Ovary (tissue), 3 donors: ENCODE measurements at regions not wholly inside any gene's neighbourhood (a gene's known extent, or its start where the extent isn't known, plus 50 kb on each side); places are given as distances from the start of the nearest gene placed in this dataset.

Source experiments
- CTCF ChIP-seq, 3 donors: fragments of 450-650 bp in 2 of 3; fragments of 200-600 bp in 1 of 3; IDR thresholded peaks; one replicate each; pipeline versions ENCODE4 v1.5.1 to v1.8.0; 2016 to 2022; ENCODE audit warnings: antibody characterized with exemption in 3 of 3, mild to moderate bottlenecking in 1 of 3
- EP300 ChIP-seq: sonication (generic); formaldehyde crosslinking; IDR thresholded peaks from one replicate; pipeline ENCODE4 v1.6.1; 2017; ENCODE audit warnings: antibody characterized with exemption
- POLR2A ChIP-seq: fragments of 450-650 bp; IDR thresholded peaks from one replicate; pipeline ENCODE4 v1.6.1; 2017; ENCODE audit warnings: antibody characterized with exemption, mild to moderate bottlenecking, moderate library complexity
- donor health status: DM: no; HTN: no; CAD: no.

GRCh38 chr5:107154593-107154992, 516.1 kb downstream of the EFNA5 start:
- TF ChIP-seq CTCF (IDR thresholded peaks at IDR 0.05) (no peak), POLR2A (no peak), EP300 (no peak)
